ENCODE measurements at regions not wholly inside any gene's neighbourhood (a gene's known extent, or its start where the extent isn't known, plus 50 kb on each side); places are given as distances from the start of the nearest gene placed in this dataset.

DNA sequence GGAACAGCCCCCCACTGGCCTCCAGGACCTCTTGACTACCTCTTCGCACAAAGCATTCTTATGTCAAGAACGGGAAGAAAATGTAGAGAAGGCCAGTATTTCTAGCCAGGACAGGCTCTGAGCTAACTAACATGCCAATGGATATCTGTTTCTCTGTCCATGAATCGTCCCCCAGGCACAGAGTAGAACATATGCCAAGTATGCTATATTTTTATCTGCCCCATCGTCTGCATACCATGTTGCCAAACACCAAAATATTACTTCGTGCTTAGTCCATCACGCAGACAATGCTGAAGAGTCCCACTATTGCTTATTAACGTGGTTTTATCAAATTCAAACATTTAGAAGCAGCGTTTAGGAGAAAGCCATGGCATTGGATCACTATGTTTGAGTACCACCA, 151.4 kb upstream of the CPSF6 start:
- no peak overlapping the region for H3K23ac ChIP-seq (ENCODE audit: insufficient read length, low read depth, low read length)
- H3K27me3 ChIP-seq (ENCODE audit: insufficient read depth, low read length): no peaks in the 10 kb centered on the region
- H3K79me1 ChIP-seq (ENCODE audit: insufficient read depth, low read depth, low read length, poor library complexity, severe bottlenecking): no peaks in the 10 kb centered on the region
- no peak overlapping the region for H2AK5ac ChIP-seq (ENCODE audit: insufficient read length, low read length)
- H3K79me2 ChIP-seq (ENCODE audit: insufficient read depth, low read length): no peaks in the 10 kb centered on the region
- WGBS (ENCODE audit: extremely low coverage, insufficient read length, low lambda C conversion rate): no CpG with 5 or more reads among the region's 8 CpGs
- H2BK15ac ChIP-seq (ENCODE audit: low read depth, low read length): no peak overlapping the region
- no peaks in the 10 kb centered on the region for H3K23me2 ChIP-seq (ENCODE audit: insufficient read length, low read depth, low read length, poor library complexity, severe bottlenecking)
- Mint-ChIP-seq H3K27me3 (ENCODE audit: low read depth) (no peaks in the 10 kb centered on the region; the same call in 1 of the 2 replicates), H3K36me3 (ENCODE audit: insufficient read depth in 1 of 3, low read depth in 3 of 3) (no peaks in the 10 kb centered on the region), H3K9me3 (no peaks in the 10 kb centered on the region), H3K4me1 (peaks cover 20 to 22% of the 10 kb centered on the region in 2 experiments), H3K4me3 (no peak overlapping the region), H3K27ac (no peak overlapping the region)
- no peak overlapping the region for H2BK120ac ChIP-seq (ENCODE audit: low read depth, low read length, poor library complexity, severe bottlenecking)
- no peak overlapping the region for H3K27ac ChIP-seq (ENCODE audit: insufficient read length, low read depth, low read length)
- no peaks in the 10 kb centered on the region for H4K20me1 ChIP-seq (ENCODE audit: control insufficient read depth, insufficient read depth, insufficient read length)
- TF ChIP-seq, protein P1, sequence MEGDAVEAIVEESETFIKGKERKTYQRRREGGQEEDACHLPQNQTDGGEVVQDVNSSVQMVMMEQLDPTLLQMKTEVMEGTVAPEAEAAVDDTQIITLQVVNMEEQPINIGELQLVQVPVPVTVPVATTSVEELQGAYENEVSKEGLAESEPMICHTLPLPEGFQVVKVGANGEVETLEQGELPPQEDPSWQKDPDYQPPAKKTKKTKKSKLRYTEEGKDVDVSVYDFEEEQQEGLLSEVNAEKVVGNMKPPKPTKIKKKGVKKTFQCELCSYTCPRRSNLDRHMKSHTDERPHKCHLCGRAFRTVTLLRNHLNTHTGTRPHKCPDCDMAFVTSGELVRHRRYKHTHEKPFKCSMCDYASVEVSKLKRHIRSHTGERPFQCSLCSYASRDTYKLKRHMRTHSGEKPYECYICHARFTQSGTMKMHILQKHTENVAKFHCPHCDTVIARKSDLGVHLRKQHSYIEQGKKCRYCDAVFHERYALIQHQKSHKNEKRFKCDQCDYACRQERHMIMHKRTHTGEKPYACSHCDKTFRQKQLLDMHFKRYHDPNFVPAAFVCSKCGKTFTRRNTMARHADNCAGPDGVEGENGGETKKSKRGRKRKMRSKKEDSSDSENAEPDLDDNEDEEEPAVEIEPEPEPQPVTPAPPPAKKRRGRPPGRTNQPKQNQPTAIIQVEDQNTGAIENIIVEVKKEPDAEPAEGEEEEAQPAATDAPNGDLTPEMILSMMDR (conservative IDR thresholded peaks at IDR 0.05): no peak
- H3K4ac ChIP-seq (ENCODE audit: low read depth, low read length): no peak overlapping the region
- no peak overlapping the region for H3K56ac ChIP-seq (ENCODE audit: insufficient read length, low read depth, low read length)
- no peak overlapping the region for H2BK5ac ChIP-seq (ENCODE audit: insufficient read length, low read length)
- no peak overlapping the region for H3T11ph ChIP-seq (ENCODE audit: low read length)
- H3K18ac ChIP-seq (ENCODE audit: insufficient read length, low read depth, low read length): no peak overlapping the region
- H4K8ac ChIP-seq (replicated peaks; ENCODE audit: insufficient read length, low read depth, low read length): no peak overlapping the region
- peaks cover 6% of the 10 kb centered on the region; the same call in 1 of the 2 replicates for H3K4me1 ChIP-seq (ENCODE audit: insufficient read depth, low read length)
- no peaks in the 10 kb centered on the region for H3K9me3 ChIP-seq (ENCODE audit: control insufficient read depth, low read depth, low read length)
- H3K9ac ChIP-seq (ENCODE audit: extremely low read depth, insufficient read length, low read length): no peak overlapping the region
- H3K4me2 ChIP-seq (ENCODE audit: insufficient read depth, insufficient read length, low read length): no peak overlapping the region
- H2BK20ac ChIP-seq (ENCODE audit: low read depth, low read length, poor library complexity, severe bottlenecking): no peak overlapping the region
- H3K14ac ChIP-seq (ENCODE audit: insufficient read depth, low read length): no peak overlapping the region
- DNase-seq: no peak
- no peak overlapping the region for H2AFZ ChIP-seq (ENCODE audit: low read length)
- no peak overlapping the region for H2BK12ac ChIP-seq (ENCODE audit: insufficient read length, low read depth, low read length)
- no peak overlapping the region for H4K91ac ChIP-seq (ENCODE audit: insufficient read length, low read depth, low read length)
- no peak overlapping the region for H4K5ac ChIP-seq (ENCODE audit: insufficient read length, low read depth, low read length)
